ENCODE measurements at regions not wholly inside any gene's neighbourhood (a gene's known extent, or its start where the extent isn't known, plus 50 kb on each side); places are given as distances from the start of the nearest gene placed in this dataset.

- DNase-seq (ENCODE audit: low read depth, low spot score) (no peak), ATAC-seq (no peak)
- Histone ChIP-seq H3K9ac (ENCODE audit: low read length) (no peak overlapping the region), H3K9me3 (ENCODE audit: control insufficient read depth in 1 of 2, insufficient read depth in 1 of 2, low read depth in 1 of 2, low read length in 2 of 2) (no peaks in the 10 kb centered on the region), H3K36me3 (ENCODE audit: control insufficient read depth in 1 of 2, insufficient read depth in 2 of 2, low read length in 2 of 2) (no peaks in the 10 kb centered on the region), H3K79me2 (ENCODE audit: insufficient read depth, low read length) (no peaks in the 10 kb centered on the region), H3K27me3 (ENCODE audit: insufficient read depth, low read length) (no peaks in the 10 kb centered on the region), H3K9me2 (ENCODE audit: insufficient read depth) (no peaks in the 10 kb centered on the region), H4K20me1 (ENCODE audit: insufficient read depth) (no peaks in the 10 kb centered on the region), H3K4me3 (replicated peaks in 1 of 2; ENCODE audit: low read depth in 1 of 2, low read length in 2 of 2) (no peak overlapping the region), H3K27ac (ENCODE audit: low read depth, low read length) (no peak overlapping the region), H3K4me1 (ENCODE audit: control insufficient read depth in 1 of 2, insufficient read depth in 2 of 2, low read length in 2 of 2) (no peaks in the 10 kb centered on the region), H2AFZ (ENCODE audit: low read depth, low read length, poor library complexity, severe bottlenecking) (no peak overlapping the region), H3K4me2 (ENCODE audit: low read length) (no peak overlapping the region)
- intact Hi-C loops (cut with micrococcal nuclease): no loop called here
- no TSS peak for BruUV-seq (replicated peaks)
- ChIA-PET RAD21 (ENCODE audit: low non-redundant PET in 1 of 2, low total read pairs in 2 of 2, uncharacterized antibody in 2 of 2, unreplicated experiment in 2 of 2) (no interaction called here), POLR2A (no interaction called here), CTCF (no interaction called here)
- TF ChIP-seq JUND (IDR thresholded peaks at IDR 0.05): no peak
- no peak for TF ChIP-seq EZH2phosphoT487 (IDR thresholded peaks at IDR 0.05; ENCODE audit: borderline replicate concordance)
- TF ChIP-seq RAD21 (IDR thresholded peaks at IDR 0.05; ENCODE audit: low read depth): no peak
- no peak for TF ChIP-seq POLR2AphosphoS5 (IDR thresholded peaks at IDR 0.05; ENCODE audit: low read depth, low read length)
- no peak for TF ChIP-seq MAX (IDR thresholded peaks at IDR 0.05)
- TF ChIP-seq REST (IDR thresholded peaks at IDR 0.05; ENCODE audit: low read depth): no peak
- no peak for TF ChIP-seq ELF1 (IDR thresholded peaks at IDR 0.05; ENCODE audit: borderline replicate concordance, low read depth)
- TF ChIP-seq SIN3A (IDR thresholded peaks at IDR 0.05; ENCODE audit: low read depth): no peak
Measured at GRCh38 chr13:62294244-62294643, 878.6 kb upstream of the PCDH20 start.

Measured in HCT116 (cell line).